Thyroid gland (tissue), 4 donors: ENCODE measurements at regions not wholly inside any gene's neighbourhood (a gene's known extent, or its start where the extent isn't known, plus 50 kb on each side); places are given as distances from the start of the nearest gene placed in this dataset.

Experiments used
- POLR2A ChIP-seq, 2 donors: fragments of 450-650 bp; IDR thresholded peaks; one replicate each; pipeline ENCODE4 v1.6.1; 2017; ENCODE audit warnings: antibody characterized with exemption in 2 of 2, mild to moderate bottlenecking in 2 of 2, moderate library complexity in 1 of 2
- TF ChIP-seq, protein P1 (sequence below), 6 experiments: fragments of 200-600 bp in 3 of 6; fragments of 450-650 bp in 3 of 6; sonication (generic) in 3 of 6; IDR thresholded peaks; one replicate each; pipeline ENCODE4 v1.5.1; 2016 to 2019; ENCODE audit warnings: antibody characterized with exemption in 6 of 6, mild to moderate bottlenecking in 2 of 6, inconsistent platforms in 1 of 6, moderate library complexity in 1 of 6

DNA sequence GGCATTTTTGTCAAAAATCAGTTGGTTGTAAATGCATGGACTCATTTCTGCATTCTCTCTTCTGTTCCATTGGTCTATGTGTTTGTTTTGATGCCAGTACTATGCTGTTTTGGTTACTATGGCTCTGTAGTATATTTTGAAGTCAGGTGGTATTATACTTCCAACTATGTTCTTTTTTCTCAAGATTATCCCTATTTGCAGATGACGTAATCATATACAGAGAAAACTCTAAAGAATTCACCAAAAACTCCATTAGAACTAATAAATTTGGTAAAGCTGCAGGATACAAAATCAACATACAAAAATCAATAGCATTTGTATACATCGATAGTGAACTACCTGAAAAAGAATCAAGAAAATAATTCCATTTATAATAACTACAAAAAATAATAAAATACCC is 253.1 kb upstream of the NEGR1 start:
- TF ChIP-seq, protein P1, sequence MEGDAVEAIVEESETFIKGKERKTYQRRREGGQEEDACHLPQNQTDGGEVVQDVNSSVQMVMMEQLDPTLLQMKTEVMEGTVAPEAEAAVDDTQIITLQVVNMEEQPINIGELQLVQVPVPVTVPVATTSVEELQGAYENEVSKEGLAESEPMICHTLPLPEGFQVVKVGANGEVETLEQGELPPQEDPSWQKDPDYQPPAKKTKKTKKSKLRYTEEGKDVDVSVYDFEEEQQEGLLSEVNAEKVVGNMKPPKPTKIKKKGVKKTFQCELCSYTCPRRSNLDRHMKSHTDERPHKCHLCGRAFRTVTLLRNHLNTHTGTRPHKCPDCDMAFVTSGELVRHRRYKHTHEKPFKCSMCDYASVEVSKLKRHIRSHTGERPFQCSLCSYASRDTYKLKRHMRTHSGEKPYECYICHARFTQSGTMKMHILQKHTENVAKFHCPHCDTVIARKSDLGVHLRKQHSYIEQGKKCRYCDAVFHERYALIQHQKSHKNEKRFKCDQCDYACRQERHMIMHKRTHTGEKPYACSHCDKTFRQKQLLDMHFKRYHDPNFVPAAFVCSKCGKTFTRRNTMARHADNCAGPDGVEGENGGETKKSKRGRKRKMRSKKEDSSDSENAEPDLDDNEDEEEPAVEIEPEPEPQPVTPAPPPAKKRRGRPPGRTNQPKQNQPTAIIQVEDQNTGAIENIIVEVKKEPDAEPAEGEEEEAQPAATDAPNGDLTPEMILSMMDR (IDR thresholded peaks at IDR 0.05), result no peak
- TF ChIP-seq POLR2A (IDR thresholded peaks at IDR 0.05), result no peak
